ENCODE measurements at regions not wholly inside any gene's neighbourhood (a gene's known extent, or its start where the extent isn't known, plus 50 kb on each side); places are given as distances from the start of the nearest gene placed in this dataset.

DNA sequence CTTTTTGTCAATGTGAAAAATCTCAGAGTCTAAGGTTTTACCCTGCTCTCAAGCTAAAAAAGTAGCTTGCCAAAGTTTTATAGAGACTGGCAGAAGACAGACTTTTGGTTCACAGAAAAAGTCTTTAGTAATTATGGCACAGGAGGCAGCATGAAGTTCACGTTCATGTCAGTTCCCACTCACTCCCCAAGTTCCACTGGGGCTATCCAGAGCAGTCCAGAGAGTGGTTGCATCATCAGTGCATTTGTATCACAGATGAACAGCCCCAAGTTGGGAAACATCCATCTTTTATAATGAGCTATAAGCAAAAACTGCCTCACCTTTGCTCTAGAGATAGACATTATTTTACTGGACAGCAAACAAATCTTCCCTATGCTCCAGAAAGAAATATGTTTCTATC, 454.1 kb upstream of the AGTR1 start:
- TF ChIP-seq, protein P1, sequence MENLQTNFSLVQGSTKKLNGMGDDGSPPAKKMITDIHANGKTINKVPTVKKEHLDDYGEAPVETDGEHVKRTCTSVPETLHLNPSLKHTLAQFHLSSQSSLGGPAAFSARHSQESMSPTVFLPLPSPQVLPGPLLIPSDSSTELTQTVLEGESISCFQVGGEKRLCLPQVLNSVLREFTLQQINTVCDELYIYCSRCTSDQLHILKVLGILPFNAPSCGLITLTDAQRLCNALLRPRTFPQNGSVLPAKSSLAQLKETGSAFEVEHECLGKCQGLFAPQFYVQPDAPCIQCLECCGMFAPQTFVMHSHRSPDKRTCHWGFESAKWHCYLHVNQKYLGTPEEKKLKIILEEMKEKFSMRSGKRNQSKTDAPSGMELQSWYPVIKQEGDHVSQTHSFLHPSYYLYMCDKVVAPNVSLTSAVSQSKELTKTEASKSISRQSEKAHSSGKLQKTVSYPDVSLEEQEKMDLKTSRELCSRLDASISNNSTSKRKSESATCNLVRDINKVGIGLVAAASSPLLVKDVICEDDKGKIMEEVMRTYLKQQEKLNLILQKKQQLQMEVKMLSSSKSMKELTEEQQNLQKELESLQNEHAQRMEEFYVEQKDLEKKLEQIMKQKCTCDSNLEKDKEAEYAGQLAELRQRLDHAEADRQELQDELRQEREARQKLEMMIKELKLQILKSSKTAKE (IDR thresholded peaks at IDR 0.05; ENCODE audit: low read depth, poor library complexity, severe bottlenecking): no peak
- TF ChIP-seq CBX5 (IDR thresholded peaks at IDR 0.05; ENCODE audit: low read depth) (no peak), MXI1 (IDR thresholded peaks at IDR 0.05; ENCODE audit: low read depth, low read length) (no peak), SIN3A (IDR thresholded peaks at IDR 0.05; ENCODE audit: low read depth, low read length) (no peak), DPF2 (IDR thresholded peaks at IDR 0.05) (no peak), TARDBP (IDR thresholded peaks at IDR 0.05; ENCODE audit: borderline replicate concordance) (no peak)
- FAIRE-seq (no peak), DNase-seq (ENCODE audit: low read depth, low spot score) (no peak), ATAC-seq (no peak)
- Histone ChIP-seq H3K27me3 (replicated peaks in 1 of 2; ENCODE audit: control insufficient read depth in 2 of 2, insufficient read depth in 2 of 2, low read length in 1 of 2) (no peaks in the 10 kb centered on the region), H2AFZ (ENCODE audit: control insufficient read depth, low read depth, low read length) (no peak overlapping the region), H3K27ac (ENCODE audit: control insufficient read depth, insufficient read depth) (no peak overlapping the region), H4K20me1 (ENCODE audit: control insufficient read depth, insufficient read depth) (no peaks in the 10 kb centered on the region), H3K9me3 (replicated peaks; ENCODE audit: control insufficient read depth, insufficient read depth, low read length) (no peaks in the 10 kb centered on the region), H3K4me2 (ENCODE audit: control insufficient read depth, insufficient read depth) (no peak overlapping the region), H3K4me1 (ENCODE audit: control insufficient read depth, insufficient read depth, low read length) (no peaks in the 10 kb centered on the region), H3K9ac (ENCODE audit: control insufficient read depth, insufficient read depth, low read length) (no peak overlapping the region), H3K36me3 (ENCODE audit: control insufficient read depth in 2 of 2, insufficient read depth in 2 of 2, low read length in 1 of 2) (no peaks in the 10 kb centered on the region), H3K79me2 (ENCODE audit: control insufficient read depth, insufficient read depth, low read length) (no peaks in the 10 kb centered on the region), H3K4me3 (no peak overlapping the region)
- WGBS (ENCODE audit: insufficient coverage, insufficient replicate concordance, low lambda C conversion rate, missing lambda C conversion rate): 0% methylated on average over 1 of the region's 1 CpG
- ChIA-PET CTCF (no interaction called here), SMC1A (ENCODE audit: uncharacterized antibody, unreplicated experiment) (interaction anchor here (0.6 to 1.0 kb wide), 2 partner anchors 37 to 163 kb away, joined by 3 read pairs; no protein-coding TSS in a partner anchor), POLR2A (no interaction called here), RAD21 (ENCODE audit: unreplicated experiment) (no interaction called here)
- BruUV-seq (replicated peaks): no TSS peak
- in situ Hi-C loops (cut with MboI): no loop called here
- intact Hi-C loops (cut with micrococcal nuclease; ENCODE audit: unreplicated experiment): no loop called here
